Right cardiac atrium (tissue), 5 donors: ENCODE measurements at regions not wholly inside any gene's neighbourhood (a gene's known extent, or its start where the extent isn't known, plus 50 kb on each side); places are given as distances from the start of the nearest gene placed in this dataset.

Experiments
- ATAC-seq, 2 donors: fragments of 200-7000 bp; cut with Tn5 transposase; one replicate each; pipeline versions ENCODE4 v1.8.0 to v1.9.1; 2020; ENCODE audit warnings: moderate library complexity in 2 of 2, mild to moderate bottlenecking in 1 of 2
- DNase-seq, 3 donors: peaks; one replicate each; pipeline ENCODE4 v3.0.0-alpha.2; 2020
- H3K27ac ChIP-seq: one replicate; pipeline ENCODE4 v1.5.1; 2013; ENCODE audit warnings: mild to moderate bottlenecking, low read length, control low read depth, moderate library complexity
- H3K27me3 ChIP-seq: one replicate; pipeline ENCODE4 v1.6.1; 2013; ENCODE audit not compliant: control insufficient read depth, insufficient read depth
- H3K4me1 ChIP-seq: one replicate; pipeline ENCODE4 v1.6.1; 2013; ENCODE audit warnings: low read length; ENCODE audit not compliant: control insufficient read depth, insufficient read depth
- H3K4me3 ChIP-seq: one replicate; pipeline ENCODE4 v1.5.1; 2013; ENCODE audit warnings: low read length, control low read depth
- H3K9me3 ChIP-seq: one replicate; pipeline ENCODE4 v1.6.1; 2013; ENCODE audit warnings: low read length; ENCODE audit not compliant: control insufficient read depth
- WGBS: extraction: QIAGEN DNeasy Blood & Tissue Kit; methylation state at CpG from one replicate; pipeline ENCODE4 v1.1.7; 2013; 5-methylcytosine and 5-hydroxymethylcytosine counted together
- intact Hi-C, 4 donors: fragments of 100-400 bp; cut with DNase I; formaldehyde crosslinking; loops; one replicate each; pipeline versions ENCODE4 v1.11.0 to v1.14.0; 2022 to 2023
- donor health status: healthy with polysubstance abuse.
- donor health status: DM: no; HTN: yes; CAD: no.
- donor health status: DM: no; HTN: no; CAD: no.
- donor health status: DM: no; HTN: yes; CAD: no; lungs with severe emphysema.
- donor health status: DM: yes; HTN: yes; CAD: no.

GRCh38 chr6:50927800-50928199, 109.1 kb downstream of the TFAP2B start:
- H3K27ac ChIP-seq = no peak overlapping the region
- ATAC-seq (peak in 1 of 2 donors; percentile 43), DNase-seq (no peak)
- no peaks in the 10 kb centered on the region for H3K4me1 ChIP-seq
- intact Hi-C loops = no loop called here
- 51% methylated on average over 3 of the region's 3 CpGs for WGBS
- no peaks in the 10 kb centered on the region for H3K9me3 ChIP-seq
- no peaks in the 10 kb centered on the region for H3K27me3 ChIP-seq
- H3K4me3 ChIP-seq = no peak overlapping the region

- Histone ChIP-seq H3K4me1 (no peaks in the 10 kb centered on the region), H3K9me3 (no peaks in the 10 kb centered on the region), H3K27me3 (no peaks in the 10 kb centered on the region), H3K27ac (no peak overlapping the region), H3K4me3 (no peak overlapping the region)
- ATAC-seq (no peak), DNase-seq (no peak)
- intact Hi-C loops = no loop called here
- 57% methylated on average over 3 of the region's 3 CpGs for WGBS
These were observed 110.7 kb downstream of the TFAP2B start for GRCh38 chr6:50929323-50929722.

- intact Hi-C loops = no loop called here
- DNase-seq = no peak
- H3K27me3 ChIP-seq = no peaks in the 10 kb centered on the region
- ATAC-seq = no peak
- no peak overlapping the region for H3K27ac ChIP-seq
- H3K4me3 ChIP-seq = no peak overlapping the region
- no peaks in the 10 kb centered on the region for H3K4me1 ChIP-seq
- H3K9me3 ChIP-seq = no peaks in the 10 kb centered on the region
These were observed 116.8 kb downstream of the TFAP2B start for GRCh38 chr6:50935442-50935841.

- DNase-seq (peak in 1 of 3 donors; percentile 31), ATAC-seq (no peak)
- Histone ChIP-seq H3K9me3 (no peaks in the 10 kb centered on the region), H3K4me1 (no peaks in the 10 kb centered on the region), H3K4me3 (no peak overlapping the region), H3K27ac (no peak overlapping the region), H3K27me3 (no peaks in the 10 kb centered on the region)
- 18% methylated on average over 1 of the region's 1 CpG for WGBS
- intact Hi-C loops = no loop called here
These were observed 117.6 kb downstream of the TFAP2B start for GRCh38 chr6:50936277-50936681.

GRCh38 chr6:50939931-50940330, 121.3 kb downstream of the TFAP2B start:
- no peaks in the 10 kb centered on the region for H3K4me1 ChIP-seq
- no peaks in the 10 kb centered on the region for H3K9me3 ChIP-seq
- H3K27me3 ChIP-seq = no peaks in the 10 kb centered on the region
- H3K4me3 ChIP-seq = no peak overlapping the region
- intact Hi-C loops = no loop called here
- DNase-seq = peak in 1 of 3 donors; percentile 36
- ATAC-seq = peak in 1 of 2 donors; percentile 40
- 74% methylated on average over 1 of the region's 1 CpG for WGBS
- no peak overlapping the region for H3K27ac ChIP-seq

GRCh38 chr6:50945789-50946188, 127.1 kb downstream of the TFAP2B start:
- Histone ChIP-seq H3K4me3 (no peak overlapping the region), H3K27ac (no peak overlapping the region), H3K27me3 (no peaks in the 10 kb centered on the region), H3K9me3 (no peaks in the 10 kb centered on the region), H3K4me1 (no peaks in the 10 kb centered on the region)
- WGBS = 96% methylated on average over 2 of the region's 2 CpGs
- no peak for ATAC-seq
- DNase-seq = no peak
- intact Hi-C loops = no loop called here

- no peak for ATAC-seq
- 49% methylated on average over 5 of the region's 5 CpGs for WGBS
These were observed 133.6 kb downstream of the TFAP2B start for GRCh38 chr6:50952092-50952907.

GRCh38 chr6:50956014-50956413, 137.3 kb downstream of the TFAP2B start:
- DNase-seq = no peak
- no peak overlapping the region for H3K27ac ChIP-seq
- WGBS = 82% methylated on average over 6 of the region's 6 CpGs
- no peaks in the 10 kb centered on the region for H3K4me1 ChIP-seq
- intact Hi-C loops = no loop called here
- ATAC-seq = no peak
- H3K4me3 ChIP-seq = no peak overlapping the region
- no peaks in the 10 kb centered on the region for H3K9me3 ChIP-seq
- H3K27me3 ChIP-seq = no peaks in the 10 kb centered on the region

More at GRCh38 chr6:50952092-50952907, 133.6 kb downstream of the TFAP2B start:
- H3K27ac ChIP-seq = no peak overlapping the region
- H3K9me3 ChIP-seq = no peaks in the 10 kb centered on the region
- no peaks in the 10 kb centered on the region for H3K27me3 ChIP-seq
- intact Hi-C loops = no loop called here
- no peak for DNase-seq
- H3K4me1 ChIP-seq = no peaks in the 10 kb centered on the region
- no peak overlapping the region for H3K4me3 ChIP-seq

GRCh38 chr6:50958148-50958697, 139.6 kb downstream of the TFAP2B start:
- intact Hi-C loops = no loop called here
- H3K9me3 ChIP-seq = no peaks in the 10 kb centered on the region
- H3K27ac ChIP-seq = no peak overlapping the region
- H3K27me3 ChIP-seq = no peaks in the 10 kb centered on the region
- no peak for DNase-seq
- no peaks in the 10 kb centered on the region for H3K4me1 ChIP-seq
- no peak overlapping the region for H3K4me3 ChIP-seq
- WGBS = 86% methylated on average over 1 of the region's 1 CpG
- no peak for ATAC-seq

- ATAC-seq (no peak), DNase-seq (no peak)
- WGBS = 31% methylated on average over 4 of the region's 4 CpGs
- Histone ChIP-seq H3K4me1 (no peaks in the 10 kb centered on the region), H3K27ac (no peak overlapping the region), H3K27me3 (no peaks in the 10 kb centered on the region), H3K9me3 (no peaks in the 10 kb centered on the region), H3K4me3 (no peak overlapping the region)
- intact Hi-C loops = no loop called here
These were observed 140.5 kb downstream of the TFAP2B start for GRCh38 chr6:50959081-50959641.

GRCh38 chr6:50961611-50962010, 142.9 kb downstream of the TFAP2B start:
- ATAC-seq (no peak), DNase-seq (no peak)
- Histone ChIP-seq H3K27ac (no peak overlapping the region), H3K27me3 (no peaks in the 10 kb centered on the region), H3K4me3 (no peak overlapping the region), H3K4me1 (no peaks in the 10 kb centered on the region), H3K9me3 (no peaks in the 10 kb centered on the region)
- intact Hi-C loops = no loop called here
